HG03571 (cell line): ENCODE measurements at regions not wholly inside any gene's neighbourhood (a gene's known extent, or its start where the extent isn't known, plus 50 kb on each side); places are given as distances from the start of the nearest gene placed in this dataset.
"Not testable (repeated sequence)": the region's sequence is repeated elsewhere in the genome, so short reads cannot be mapped to it uniquely, and the experiment has no call there.

Experiments
- ATAC-seq: cut with Tn5 transposase; IDR thresholded peaks from one replicate; pipeline ENCODE4 v1.9.1; 2021; ENCODE audit not compliant: unreplicated experiment

GRCh38 chr4:12956026-12956425 lies 528.1 kb downstream of the RAB28 start:
- ATAC-seq: no peak

GRCh38 chr4:12949719-12950490 lies 534.2 kb downstream of the RAB28 start:
- ATAC-seq: no peak

GRCh38 chr4:12943069-12943468 lies 541.1 kb downstream of the RAB28 start:
- no peak for ATAC-seq

GRCh38 chr4:12933760-12934221 lies 550.3 kb downstream of the RAB28 start:
- ATAC-seq: no peak

- no peak for ATAC-seq
Measured at GRCh38 chr4:12932203-12932788, 551.8 kb downstream of the RAB28 start.

GRCh38 chr4:12929784-12930183 lies 554.4 kb downstream of the RAB28 start:
- ATAC-seq: no peak

GRCh38 chr4:12928751-12929150 lies 555.4 kb downstream of the RAB28 start:
- ATAC-seq: no peak

GRCh38 chr4:12926189-12927066 lies 557.7 kb downstream of the RAB28 start:
- peak; percentile 71 for ATAC-seq

GRCh38 chr4:12924728-12925320 lies 559.3 kb downstream of the RAB28 start:
- no peak for ATAC-seq

GRCh38 chr4:12924253-12924652 lies 559.9 kb downstream of the RAB28 start:
- ATAC-seq: no peak

GRCh38 chr4:12912896-12913418 lies 571.2 kb downstream of the RAB28 start:
- no peak for ATAC-seq

- ATAC-seq: no peak
Measured at GRCh38 chr4:12911750-12912358, 572.3 kb downstream of the RAB28 start.

GRCh38 chr4:12903640-12904039 lies 580.5 kb downstream of the RAB28 start:
- ATAC-seq: not testable (repeated sequence)

GRCh38 chr4:12902735-12903134 lies 581.4 kb downstream of the RAB28 start:
- no peak for ATAC-seq

- no peak for ATAC-seq
Measured at GRCh38 chr4:12897954-12898353, 586.2 kb downstream of the RAB28 start.

GRCh38 chr4:12894062-12894461 lies 590.1 kb downstream of the RAB28 start:
- ATAC-seq: no peak

GRCh38 chr4:12889054-12889453 lies 595.1 kb downstream of the RAB28 start:
- ATAC-seq: no peak

- ATAC-seq: no peak
Measured at GRCh38 chr4:12884846-12885796, 599.0 kb downstream of the RAB28 start.

GRCh38 chr4:12881945-12882584 lies 602.1 kb downstream of the RAB28 start:
- ATAC-seq: no peak
